GM12874 (cell line): ENCODE measurements at regions not wholly inside any gene's neighbourhood (a gene's known extent, or its start where the extent isn't known, plus 50 kb on each side); places are given as distances from the start of the nearest gene placed in this dataset.

Source experiments
- CTCF ChIP-seq: IDR thresholded peaks from 2 replicates; pipeline ENCODE4 v1.5.1; 2011; ENCODE audit warnings: low read depth, mild to moderate bottlenecking, control low read depth, low read length, moderate library complexity; ENCODE audit not compliant: insufficient read depth

GRCh38 chr1:29417147-29417858 lies 181.0 kb downstream of the PTPRU start:
- TF ChIP-seq CTCF, result no peak

GRCh38 chr1:29416267-29417146 lies 180.2 kb downstream of the PTPRU start:
- TF ChIP-seq CTCF, result no peak

GRCh38 chr1:29415861-29416260 lies 179.5 kb downstream of the PTPRU start:
- no peak for TF ChIP-seq CTCF

- TF ChIP-seq CTCF, result no peak
Observed at GRCh38 chr1:29415156-29415830, 179.0 kb downstream of the PTPRU start.

- TF ChIP-seq CTCF, result no peak
Observed at GRCh38 chr1:29414086-29414485, 177.8 kb downstream of the PTPRU start.

- no peak for TF ChIP-seq CTCF
Observed at GRCh38 chr1:29413661-29414060, 177.3 kb downstream of the PTPRU start.

GRCh38 chr1:29412591-29412990 lies 176.3 kb downstream of the PTPRU start:
- TF ChIP-seq CTCF, result no peak
